ENCODE measurements at regions not wholly inside any gene's neighbourhood (a gene's known extent, or its start where the extent isn't known, plus 50 kb on each side); places are given as distances from the start of the nearest gene placed in this dataset.

DNA sequence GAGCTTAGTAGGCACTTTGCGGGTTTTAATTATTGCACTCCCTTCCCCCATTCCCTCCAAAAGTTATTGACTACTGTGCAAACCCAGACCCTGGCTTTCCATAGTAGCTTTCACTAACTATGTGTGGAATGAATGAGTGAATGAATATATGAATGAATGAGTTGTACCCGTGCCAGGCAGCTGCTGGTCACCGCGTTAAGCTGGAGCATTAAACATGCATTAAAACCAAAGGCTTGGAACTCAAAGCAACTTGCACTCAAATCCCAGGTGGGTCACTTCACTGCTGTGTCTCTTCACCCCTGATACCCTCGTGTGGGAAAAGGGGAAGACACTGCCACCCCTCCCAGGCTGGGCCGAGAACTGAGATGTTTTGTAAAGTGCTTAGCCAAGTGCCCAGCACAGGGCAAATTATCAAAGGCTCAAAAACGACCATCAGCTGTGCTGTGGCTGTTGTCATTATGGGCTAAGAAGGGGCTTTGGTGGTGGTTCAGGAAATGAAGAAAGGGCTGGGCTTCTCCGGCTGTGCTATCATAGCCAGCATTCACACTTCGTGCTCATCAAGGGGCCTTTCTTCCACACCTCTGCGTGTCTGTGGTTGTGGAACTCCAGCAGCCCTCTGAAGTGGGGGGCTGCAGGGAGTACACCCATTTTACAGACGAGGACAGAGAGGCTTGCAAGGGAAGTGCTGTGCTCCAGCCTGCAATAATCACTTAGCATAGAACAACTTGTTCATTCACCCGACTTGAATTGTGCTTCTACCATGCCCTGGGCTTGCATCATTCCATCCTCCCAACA lies 60.2 kb upstream of the STX16 start:
- no peak for DNase-seq
- WGBS, 2 donors: 49 to 66% methylated on average over 8 to 11 of the region's 12 CpGs
- Histone ChIP-seq H3K4me3 (no peak overlapping the region), H3K9me3 (no peaks in the 10 kb centered on the region), H3K27me3 (peaks cover 0 to 55% (median 0%) of the 10 kb centered on the region in 4 donors), H3K36me3 (no peaks in the 10 kb centered on the region), H3K27ac (no peak overlapping the region), H3K4me1 (peaks cover 0 to 15% (median 0%) of the 10 kb centered on the region in 3 donors)
- TF ChIP-seq, protein P1, sequence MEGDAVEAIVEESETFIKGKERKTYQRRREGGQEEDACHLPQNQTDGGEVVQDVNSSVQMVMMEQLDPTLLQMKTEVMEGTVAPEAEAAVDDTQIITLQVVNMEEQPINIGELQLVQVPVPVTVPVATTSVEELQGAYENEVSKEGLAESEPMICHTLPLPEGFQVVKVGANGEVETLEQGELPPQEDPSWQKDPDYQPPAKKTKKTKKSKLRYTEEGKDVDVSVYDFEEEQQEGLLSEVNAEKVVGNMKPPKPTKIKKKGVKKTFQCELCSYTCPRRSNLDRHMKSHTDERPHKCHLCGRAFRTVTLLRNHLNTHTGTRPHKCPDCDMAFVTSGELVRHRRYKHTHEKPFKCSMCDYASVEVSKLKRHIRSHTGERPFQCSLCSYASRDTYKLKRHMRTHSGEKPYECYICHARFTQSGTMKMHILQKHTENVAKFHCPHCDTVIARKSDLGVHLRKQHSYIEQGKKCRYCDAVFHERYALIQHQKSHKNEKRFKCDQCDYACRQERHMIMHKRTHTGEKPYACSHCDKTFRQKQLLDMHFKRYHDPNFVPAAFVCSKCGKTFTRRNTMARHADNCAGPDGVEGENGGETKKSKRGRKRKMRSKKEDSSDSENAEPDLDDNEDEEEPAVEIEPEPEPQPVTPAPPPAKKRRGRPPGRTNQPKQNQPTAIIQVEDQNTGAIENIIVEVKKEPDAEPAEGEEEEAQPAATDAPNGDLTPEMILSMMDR (IDR thresholded peaks at IDR 0.05): no peak
- TF ChIP-seq POLR2A (IDR thresholded peaks at IDR 0.05): no peak
- intact Hi-C loops (cut with DNase I): no loop called here

DNA sequence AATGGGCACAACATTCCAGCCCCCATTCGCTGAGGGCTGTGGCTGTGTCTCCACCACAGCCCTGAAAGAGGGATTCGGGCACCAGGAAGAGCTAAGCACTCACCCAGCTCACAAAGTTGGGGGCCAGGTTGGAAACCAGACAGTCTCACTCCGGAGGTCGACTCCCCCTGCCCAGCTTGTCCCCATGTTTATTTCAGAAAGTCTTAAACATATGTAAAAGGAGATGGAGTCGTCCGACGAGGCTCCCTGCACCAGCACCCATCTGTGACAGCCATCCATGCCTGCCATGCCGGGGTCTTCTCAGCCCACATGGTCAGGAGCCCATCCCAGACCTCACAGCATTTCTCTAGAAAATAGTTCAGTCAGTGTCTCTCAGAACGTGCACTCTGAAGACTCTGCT lies 63.6 kb upstream of the STX16 start:
- Histone ChIP-seq H3K27ac (no peak overlapping the region), H3K4me1 (peaks cover 0 to 5% (median 0%) of the 10 kb centered on the region in 3 donors), H3K27me3 (peaks cover 0 to 37% (median 0%) of the 10 kb centered on the region in 4 donors), H3K36me3 (no peaks in the 10 kb centered on the region), H3K4me3 (no peak overlapping the region), H3K9me3 (no peaks in the 10 kb centered on the region)
- TF ChIP-seq POLR2A (IDR thresholded peaks at IDR 0.05): no peak
- intact Hi-C loops (cut with DNase I): no loop called here
- 76 to 77% methylated on average over 3 to 8 of the region's 9 CpGs for WGBS, 2 donors
- no peak for DNase-seq

DNA sequence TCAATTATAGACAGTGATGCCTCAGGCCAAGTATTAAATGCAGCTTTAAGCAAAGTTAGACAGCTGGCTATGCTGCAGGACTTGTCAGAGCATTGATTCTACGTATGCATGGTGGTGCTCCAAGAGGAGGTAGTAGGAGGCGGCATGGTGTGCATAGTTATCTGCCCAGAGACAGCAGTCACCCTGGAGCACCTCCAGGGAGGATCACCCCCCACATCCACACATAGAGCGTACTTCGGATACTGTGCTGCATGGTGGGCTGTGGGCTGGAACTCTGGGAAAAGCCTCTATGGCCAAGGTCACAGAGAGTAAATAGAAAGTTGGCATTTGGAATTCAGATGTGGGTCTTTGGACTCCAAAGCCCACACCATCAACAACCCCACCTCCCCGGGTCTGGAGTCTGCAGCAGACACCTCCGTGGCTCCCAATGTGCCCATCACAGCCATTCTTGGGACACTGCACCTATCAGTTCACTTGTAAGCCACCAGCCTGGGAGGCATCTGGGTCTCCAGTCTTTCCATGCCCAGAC lies 64.5 kb upstream of the STX16 start:
- H3K27me3 ChIP-seq: peaks cover 0 to 32% (median 0%) of the 10 kb centered on the region in 4 donors
- no peak for DNase-seq
- H3K4me3 ChIP-seq: no peak overlapping the region
- intact Hi-C loops (cut with DNase I): no loop called here
- peaks cover 0 to 5% (median 0%) of the 10 kb centered on the region in 3 donors for H3K4me1 ChIP-seq
- 75 to 82% methylated on average over 5 to 6 of the region's 6 CpGs for WGBS, 2 donors
- H3K36me3 ChIP-seq: no peaks in the 10 kb centered on the region
- no peak overlapping the region for H3K27ac ChIP-seq
- no peaks in the 10 kb centered on the region for H3K9me3 ChIP-seq
- TF ChIP-seq POLR2A (IDR thresholded peaks at IDR 0.05): no peak
- TF ChIP-seq, protein P1 (IDR thresholded peaks at IDR 0.05): no peak

DNA sequence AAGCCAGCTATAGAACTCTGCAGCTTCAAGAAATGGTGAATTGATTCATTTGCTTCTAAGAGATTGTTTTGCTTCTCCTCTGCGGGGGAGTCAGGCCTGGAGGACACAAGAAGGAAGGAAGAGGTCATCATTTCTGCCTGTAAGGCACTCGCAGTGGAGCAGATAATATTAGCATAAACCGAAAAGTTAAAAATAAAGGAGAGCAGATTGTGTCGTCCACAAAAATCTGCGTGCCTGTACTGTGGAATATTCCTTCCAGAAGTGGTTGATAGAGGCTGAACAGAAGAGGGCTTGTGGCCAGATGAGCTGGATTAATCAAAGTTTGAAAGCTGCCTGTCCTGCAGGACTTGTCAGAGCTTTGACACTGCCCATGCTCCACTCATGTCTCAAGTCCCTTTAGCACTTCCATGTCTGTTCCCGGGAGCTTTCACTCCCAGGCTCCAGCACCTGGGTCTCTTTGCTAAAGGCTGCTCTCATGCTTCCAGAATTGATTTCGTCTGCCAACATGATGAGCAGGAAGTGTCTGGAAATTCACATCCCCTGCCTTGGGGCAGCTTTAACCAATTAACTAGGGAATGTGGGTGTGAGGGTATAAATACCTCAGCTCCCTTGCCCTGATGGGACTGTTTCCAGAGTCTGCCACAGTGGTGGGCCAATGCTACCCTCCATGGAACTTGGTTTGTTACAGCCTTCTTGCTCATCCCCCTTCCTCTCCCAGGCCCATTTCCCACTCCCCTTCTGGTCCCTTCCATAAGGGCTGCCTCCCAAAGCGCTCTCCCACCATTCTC lies 65.1 kb upstream of the STX16 start:
- TF ChIP-seq, protein P1 (IDR thresholded peaks at IDR 0.05): no peak
- no peak for TF ChIP-seq POLR2A (IDR thresholded peaks at IDR 0.05)

DNA sequence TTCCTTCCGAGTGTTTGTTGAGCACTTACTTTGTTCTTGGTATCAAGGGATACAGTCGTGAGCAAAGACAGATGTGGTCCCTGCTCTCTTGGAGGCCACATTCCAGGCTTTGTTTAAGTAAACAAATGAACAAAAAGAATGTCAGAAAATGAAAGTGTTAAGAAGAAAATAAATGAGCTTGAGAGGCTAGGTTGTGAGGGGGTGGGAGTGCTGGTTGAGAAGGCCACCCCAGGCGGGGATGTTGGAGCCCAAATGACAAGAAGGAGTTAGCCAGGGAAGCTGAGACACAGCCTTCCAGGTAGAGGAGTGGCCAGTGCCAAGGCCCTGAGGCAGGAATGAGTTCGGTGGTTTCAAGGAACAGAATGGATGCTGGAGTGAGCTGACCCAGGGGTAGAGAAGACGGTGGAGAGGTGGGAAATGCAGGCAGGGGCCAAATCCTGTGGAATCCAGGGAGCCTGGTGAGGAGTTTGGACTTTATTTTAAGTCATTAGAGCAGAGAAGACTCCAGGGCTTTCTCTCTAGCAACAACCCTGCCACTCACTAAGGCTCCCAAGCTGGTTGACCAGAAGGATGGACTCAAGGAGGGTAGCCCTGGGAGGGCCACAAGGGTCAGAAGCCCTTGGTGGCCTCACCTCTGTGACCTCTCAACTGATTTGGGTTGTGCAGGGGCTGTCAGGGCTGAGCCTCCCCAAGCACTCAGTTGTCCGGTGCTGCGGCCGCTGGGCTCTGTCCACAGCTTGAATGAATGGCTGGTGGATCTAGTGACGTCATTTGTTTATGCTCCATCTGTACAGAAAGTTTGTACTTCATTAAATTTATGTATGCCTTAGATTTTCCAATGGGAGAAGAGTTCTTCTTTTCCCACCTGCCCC lies 66.0 kb upstream of the STX16 start:
- Histone ChIP-seq H3K4me3 (no peak overlapping the region), H3K9me3 (no peaks in the 10 kb centered on the region), H3K4me1 (peaks cover 0 to 5% (median 0%) of the 10 kb centered on the region in 3 donors), H3K27me3 (peaks cover 0 to 17% (median 0%) of the 10 kb centered on the region in 4 donors), H3K27ac (no peak overlapping the region), H3K36me3 (no peaks in the 10 kb centered on the region)
- no peak for TF ChIP-seq POLR2A (IDR thresholded peaks at IDR 0.05)
- TF ChIP-seq, protein P1 (IDR thresholded peaks at IDR 0.05): no peak
- 17 to 40% methylated on average over 6 to 7 of the region's 9 CpGs for WGBS, 2 donors
- intact Hi-C loops (cut with DNase I): no loop called here
- no peak for DNase-seq

More for the DNA sequence above, 65.1 kb upstream of the STX16 start:
- no peaks in the 10 kb centered on the region for H3K36me3 ChIP-seq
- intact Hi-C loops (cut with DNase I): no loop called here
- H3K4me3 ChIP-seq: no peak overlapping the region
- 51 to 61% methylated on average over 8 of the region's 8 CpGs for WGBS, 2 donors
- peaks cover 0 to 25% (median 0%) of the 10 kb centered on the region in 4 donors for H3K27me3 ChIP-seq
- H3K27ac ChIP-seq: no peak overlapping the region
- no peak for DNase-seq
- peaks cover 0 to 5% (median 0%) of the 10 kb centered on the region in 3 donors for H3K4me1 ChIP-seq
- H3K9me3 ChIP-seq: no peaks in the 10 kb centered on the region

Data from esophagus squamous epithelium (tissue), 5 donors.